ENCODE measurements at regions not wholly inside any gene's neighbourhood (a gene's known extent, or its start where the extent isn't known, plus 50 kb on each side); places are given as distances from the start of the nearest gene placed in this dataset.

- no peak for TF ChIP-seq CHD7 (IDR thresholded peaks at IDR 0.05; ENCODE audit: insufficient replicate concordance, low read length)
Observed at GRCh38 chr6:125571207-125571755, 178.2 kb upstream of the HEY2 start (continued).

All from H1 (cell line).